NAMALWA (cell line): ENCODE measurements at regions not wholly inside any gene's neighbourhood (a gene's known extent, or its start where the extent isn't known, plus 50 kb on each side); places are given as distances from the start of the nearest gene placed in this dataset.

ENCODE experiments used
- DNase-seq: peaks from one replicate; pipeline ENCODE4 v3.0.0-alpha.2; 2015; ENCODE audit warnings: low spot score

DNA sequence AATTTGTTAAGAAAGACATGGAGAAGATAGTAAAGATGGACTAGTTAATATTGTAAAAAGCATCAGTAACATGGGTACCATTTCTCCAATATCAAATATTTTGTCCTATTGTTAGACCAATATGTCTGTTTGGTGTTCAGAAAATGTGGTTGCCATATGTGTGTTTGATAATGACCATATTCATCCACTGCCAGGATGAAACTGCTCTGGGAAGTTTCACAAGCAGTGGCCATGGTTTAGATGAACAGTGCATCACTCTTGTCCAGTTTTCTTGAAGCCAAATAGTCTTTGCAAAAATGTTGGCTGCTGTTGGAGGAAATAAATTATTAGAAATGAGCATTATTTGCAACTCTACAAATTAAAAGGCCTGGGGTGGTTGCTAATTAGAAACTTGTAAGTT, 333.8 kb downstream of the NUF2 start:
- DNase-seq: no peak

DNA sequence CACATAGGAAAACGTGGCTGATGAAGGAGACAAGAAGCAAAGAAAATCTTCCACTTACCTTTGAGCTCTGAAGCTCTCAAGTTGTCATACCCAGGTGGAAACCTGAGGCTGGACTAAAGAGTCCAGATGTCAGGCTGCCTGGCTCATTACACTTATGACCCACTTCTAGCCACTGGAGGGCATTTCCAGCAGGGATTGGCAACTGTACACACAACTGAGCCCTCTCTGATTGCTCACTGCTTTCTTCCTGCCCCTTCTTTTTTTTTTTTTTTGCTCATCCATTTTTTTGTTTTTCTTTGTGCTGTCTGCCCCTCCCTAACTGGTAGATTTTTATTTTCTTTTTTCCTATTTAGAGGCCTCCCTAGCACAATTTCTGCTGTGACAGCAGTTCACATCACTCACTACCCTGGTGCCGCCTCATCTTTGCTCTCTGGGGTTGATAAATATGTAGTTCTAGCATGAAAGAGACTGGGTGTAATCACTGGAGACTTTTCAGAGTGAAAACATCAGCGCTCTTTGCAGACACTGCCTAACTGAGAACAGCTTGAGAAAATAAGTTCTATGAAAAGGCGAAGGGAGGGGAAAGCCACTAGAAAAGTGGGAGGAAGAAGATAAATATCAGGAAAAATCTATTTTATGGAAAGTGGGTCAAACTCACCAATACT, 334.5 kb downstream of the NUF2 start:
- no peak for DNase-seq

DNA sequence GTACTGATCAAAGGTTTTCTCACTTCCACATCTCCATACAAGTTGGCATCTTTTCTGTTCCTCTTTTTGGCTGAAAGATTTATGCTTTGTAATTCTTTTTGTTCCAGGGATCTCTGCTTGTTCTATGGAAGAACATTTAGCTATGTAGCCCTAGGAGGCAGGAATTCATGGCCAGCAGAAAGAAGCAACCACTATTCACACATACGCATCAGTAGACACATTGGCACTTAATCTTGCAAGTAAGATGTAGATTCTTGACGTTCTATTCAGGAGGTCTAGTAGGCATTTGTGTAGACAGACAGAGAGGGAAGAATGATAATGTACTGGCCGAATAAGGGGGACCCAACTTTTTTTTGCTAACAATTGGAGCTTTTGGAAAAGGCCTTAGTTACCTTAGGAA, 336.0 kb downstream of the NUF2 start:
- DNase-seq: no peak

DNA sequence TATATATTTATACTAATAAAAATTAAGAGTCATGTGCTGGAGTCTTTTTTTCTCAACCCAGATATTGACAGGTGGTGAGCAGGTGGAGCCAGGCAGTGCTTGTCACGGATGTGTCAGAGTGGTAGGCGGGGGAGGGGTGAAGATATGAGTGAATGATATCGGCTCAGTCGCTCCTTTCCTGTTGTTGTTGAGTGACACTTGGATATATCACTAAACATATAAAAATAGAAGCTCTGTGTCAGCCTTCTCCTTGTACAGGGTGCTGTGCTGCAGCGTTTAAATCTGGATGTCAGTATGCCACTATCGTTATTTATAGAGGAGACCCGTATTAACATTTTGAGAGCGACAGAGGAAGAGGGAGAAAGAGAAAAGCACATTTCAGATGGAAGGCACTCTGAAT, 339.6 kb downstream of the NUF2 start:
- no peak for DNase-seq

DNA sequence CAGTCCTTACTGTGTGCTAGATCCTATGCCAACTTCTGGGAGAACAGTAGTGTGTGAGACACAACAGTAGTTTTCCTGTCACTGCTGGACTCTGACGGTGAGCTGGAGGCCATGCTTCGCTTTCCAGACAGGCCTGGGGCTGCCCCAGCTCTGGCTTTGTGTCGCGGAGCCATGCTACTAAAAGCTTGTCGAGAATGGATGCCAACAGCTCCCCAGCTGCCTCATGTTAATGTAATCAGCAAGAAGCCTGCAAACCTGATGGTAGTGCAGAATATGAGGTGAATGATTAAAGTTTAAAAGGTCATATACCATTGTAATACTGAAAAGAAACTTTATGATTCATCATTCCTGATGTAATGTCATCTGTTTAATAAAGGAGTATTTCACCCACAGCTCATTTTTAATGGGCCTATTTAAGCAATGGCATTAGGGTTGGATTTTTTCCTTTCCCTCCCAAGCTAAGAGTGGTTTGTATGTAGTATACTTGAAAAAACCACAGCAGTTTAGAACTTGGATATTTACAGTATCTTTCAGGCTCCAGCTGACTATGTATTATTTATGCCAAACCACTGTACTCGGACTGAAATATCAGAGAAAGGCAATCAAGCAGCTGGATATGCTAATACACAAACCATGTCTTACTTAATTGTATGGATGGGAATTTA, 343.0 kb downstream of the NUF2 start:
- no peak for DNase-seq

DNA sequence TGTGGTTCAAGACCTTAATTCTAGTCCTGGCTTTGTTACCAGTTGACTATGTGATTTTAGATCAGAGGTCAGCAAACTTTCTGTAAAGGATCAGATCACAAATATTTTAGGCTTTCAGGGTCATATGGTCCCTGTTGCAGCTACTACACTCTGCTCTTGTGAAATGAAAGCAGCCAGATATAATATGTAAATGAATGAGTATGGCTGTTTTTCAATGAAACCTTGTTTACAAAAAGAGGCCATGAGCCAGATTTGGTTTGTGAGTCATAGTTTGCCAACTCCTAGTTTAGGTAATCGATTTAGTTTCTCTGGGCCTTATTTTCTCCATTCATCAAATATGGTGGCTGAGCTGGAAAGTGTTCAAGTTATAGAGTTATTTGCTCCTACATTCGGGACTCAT, 346.7 kb downstream of the NUF2 start:
- no peak for DNase-seq

DNA sequence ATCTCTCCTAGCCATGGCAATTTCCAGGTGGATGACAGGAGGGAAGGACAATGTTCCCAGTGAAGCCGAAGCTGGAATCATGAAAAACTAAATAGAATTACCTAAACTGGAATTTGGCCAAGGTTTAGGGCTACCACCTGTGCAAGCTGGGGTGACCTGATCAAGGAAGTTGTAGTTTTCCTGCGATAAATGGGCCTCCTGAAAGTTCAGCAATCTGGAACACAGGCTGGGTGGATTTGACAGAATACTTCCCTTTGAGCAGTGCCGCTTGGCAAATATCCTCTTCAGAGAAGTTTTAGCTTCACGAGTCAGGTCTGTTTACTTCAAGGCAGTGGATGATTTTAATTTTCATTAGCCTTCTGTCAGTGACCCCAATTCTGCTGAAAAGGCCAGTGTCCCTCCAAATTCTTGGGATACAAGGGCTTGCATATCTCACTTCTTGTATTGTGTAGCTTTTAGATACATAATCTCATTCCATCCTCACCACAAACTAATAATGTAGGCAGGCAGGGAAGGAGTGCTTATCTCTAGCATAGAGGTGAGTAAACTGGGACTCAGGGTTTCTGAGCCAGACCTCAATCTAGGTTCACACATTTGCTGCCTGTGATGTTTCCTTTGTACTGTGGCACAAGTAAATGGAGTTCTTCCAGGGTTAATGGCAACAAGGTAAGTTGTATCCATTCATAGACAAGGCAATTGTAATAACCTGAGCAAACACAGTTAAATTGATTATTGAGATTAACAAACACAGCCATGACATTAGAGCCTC, 349.4 kb downstream of the NUF2 start:
- DNase-seq: no peak

DNA sequence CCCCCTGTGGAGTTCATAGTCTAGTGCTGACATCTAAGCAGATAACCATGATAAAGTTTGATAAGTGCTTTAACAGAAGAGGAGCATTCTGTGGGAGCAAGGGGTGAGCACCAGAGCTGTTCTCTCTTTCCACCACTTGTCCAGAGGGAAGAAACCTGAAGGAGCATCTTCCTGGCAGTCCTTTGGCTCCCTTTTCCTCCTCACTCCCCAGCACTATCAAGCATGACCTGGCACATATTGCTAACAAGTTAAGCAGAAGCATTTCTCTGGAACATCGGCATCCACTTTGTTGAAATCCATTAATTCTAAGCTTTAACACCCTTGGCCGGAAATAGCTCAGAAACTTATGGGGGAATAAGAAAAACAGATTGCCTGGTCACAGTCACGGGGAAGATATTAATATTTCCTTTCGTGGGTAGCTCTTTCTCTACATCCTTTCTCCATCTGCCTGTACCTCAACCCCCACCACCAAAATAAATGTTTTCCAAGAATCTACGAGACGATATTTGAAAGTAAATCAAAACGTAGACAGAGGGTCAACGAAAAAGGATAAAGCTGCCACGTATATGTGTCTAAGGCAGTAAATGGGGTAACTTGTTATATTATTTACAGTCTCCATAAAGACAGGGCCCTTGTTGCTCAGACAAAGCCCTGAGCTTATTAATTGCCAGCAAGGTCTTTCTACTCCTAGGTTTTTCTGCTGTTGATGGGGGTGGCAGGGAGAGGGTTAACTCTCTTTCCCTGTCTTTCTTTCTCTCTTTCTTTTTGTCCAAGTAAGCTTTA, 351.4 kb downstream of the NUF2 start:
- no peak for DNase-seq

DNA sequence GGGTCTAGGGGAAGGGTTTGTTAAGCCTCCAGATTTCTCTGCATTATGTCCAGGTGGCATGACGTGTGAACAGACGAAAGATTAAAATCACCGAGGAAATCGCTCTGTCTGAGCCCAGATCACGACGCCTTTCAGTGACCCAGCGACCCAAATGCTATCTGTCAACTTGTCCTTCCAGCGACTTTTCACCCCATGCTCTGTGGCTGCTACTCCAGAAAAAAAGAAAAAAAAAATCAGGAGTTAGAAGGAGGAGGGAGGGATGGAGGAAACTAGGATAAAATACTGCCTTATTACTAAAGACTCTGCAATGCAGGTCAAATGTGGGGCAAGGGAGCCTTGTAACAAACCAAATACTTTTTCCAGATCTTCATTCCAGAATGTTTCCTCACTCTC, 352.0 kb downstream of the NUF2 start:
- DNase-seq: no peak

DNA sequence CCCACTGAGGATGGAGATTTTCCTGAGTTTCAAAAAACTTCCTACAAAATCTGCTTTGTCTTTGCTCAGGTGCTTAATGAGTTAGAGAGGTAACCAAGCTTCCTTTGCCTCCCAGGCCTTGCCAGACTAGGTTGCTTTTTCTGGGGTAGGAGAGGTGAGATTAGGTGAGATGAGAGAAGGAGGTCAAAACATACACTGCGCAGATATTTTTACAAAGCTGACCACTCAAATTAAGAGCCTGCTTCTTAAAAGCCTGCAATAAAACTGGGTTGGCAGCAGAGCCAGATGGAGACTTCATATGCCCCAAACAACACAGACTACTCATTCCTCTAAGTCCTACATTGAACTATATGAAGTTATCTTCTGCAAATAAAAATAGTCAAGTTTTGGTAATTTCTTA, 352.5 kb downstream of the NUF2 start:
- no peak for DNase-seq

DNA sequence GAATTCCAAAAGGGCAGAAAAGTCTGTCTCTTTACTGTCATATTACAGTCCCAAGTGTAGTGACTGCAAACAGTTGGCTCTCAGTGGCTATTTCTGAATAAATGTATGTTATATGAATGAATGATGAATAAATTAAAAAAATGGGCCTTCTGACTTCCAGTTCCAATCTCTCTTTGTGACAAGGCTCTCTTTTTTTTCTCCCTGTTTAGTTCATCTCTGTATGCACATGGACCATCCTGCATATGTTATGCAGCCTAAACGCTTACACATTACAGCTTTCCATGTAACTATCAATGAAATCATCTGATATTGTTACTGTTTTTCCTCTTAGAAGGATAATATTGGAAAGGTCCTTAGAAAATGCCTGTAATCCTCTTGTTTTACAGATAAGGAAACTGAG, 363.0 kb downstream of the NUF2 start:
- no peak for DNase-seq

DNA sequence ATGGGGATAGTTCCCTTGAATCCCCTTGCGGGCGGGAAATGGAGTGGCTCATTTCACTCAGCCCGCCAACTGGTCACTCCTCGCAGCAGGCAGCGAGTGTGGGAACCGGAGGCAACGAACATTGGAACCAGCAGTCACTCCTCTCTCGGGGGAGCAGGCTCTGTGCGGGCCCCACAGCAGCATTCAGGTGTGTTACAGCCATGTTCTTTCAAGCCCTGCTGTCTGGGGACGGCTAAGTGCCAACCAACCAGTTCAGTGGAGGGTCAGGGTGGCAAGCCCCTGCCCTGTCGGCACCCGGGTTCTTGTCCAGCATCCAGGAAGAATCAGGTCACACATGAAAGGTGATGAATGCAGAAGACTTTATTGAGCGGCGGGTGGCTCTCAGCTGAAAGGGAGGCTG, 370.5 kb downstream of the NUF2 start:
- no peak for DNase-seq

DNA sequence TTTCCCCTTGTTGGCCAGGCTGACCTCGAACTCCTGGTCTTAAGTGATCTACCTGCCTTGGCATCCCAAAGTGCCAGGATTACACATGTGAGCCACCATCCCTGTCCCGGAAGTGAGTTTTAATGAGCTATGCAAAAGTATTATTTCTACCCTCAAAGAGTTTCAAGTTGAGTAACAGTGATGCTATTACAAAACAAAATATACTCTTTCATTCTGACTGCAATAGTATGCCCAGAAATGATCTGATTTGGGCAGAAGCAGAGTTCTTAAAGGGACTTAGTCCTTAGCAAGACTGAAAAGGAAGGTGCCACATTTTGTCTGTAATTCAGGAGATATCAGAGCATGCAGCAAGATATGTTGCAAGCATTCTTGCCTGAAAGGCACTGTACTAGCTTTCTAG, 375.4 kb downstream of the NUF2 start:
- DNase-seq: no peak

DNA sequence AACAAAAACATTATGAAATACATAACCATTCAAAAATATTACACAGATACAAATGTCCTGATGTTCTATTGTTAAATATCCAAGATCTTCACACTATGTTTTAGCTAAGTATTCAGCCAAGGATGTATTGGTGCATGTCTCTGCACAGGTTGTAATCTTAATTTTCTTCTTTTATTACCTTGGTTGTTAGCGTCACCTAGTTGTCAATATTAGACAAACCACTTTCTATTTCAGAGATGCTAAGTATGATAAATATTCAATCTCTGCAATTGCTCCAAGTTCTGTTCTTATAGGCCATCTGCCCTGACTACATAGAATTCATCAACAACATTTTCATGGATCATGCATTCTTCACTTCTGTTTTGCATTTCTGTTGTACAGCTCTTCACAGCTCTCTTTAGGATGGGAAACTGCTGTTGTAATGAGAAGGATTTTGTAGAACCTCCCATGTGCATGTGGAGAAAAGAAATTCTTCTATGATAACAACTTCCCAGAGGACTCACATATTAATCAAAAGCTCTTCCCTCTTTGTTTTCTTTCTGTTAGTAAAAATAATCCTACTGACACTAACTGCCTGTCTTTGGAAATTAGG, 380.1 kb downstream of the NUF2 start:
- no peak for DNase-seq

DNA sequence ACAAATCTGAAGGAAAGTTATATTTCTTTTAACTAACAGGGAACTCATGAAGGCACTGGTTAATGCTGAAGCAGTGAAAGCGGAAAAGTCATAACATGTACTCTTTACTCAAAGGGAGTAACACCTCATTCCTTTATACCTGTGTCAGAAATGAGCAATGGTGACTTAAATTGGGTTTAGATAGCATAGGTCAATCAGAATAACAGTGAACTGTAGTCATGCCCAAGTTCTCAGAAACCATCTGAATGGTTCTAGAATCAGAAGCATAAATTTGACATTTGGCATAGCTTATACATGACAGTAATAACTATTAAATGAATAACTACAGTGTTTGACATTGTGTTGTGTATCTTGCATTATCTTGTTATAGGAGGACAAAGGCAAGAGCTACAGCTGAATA, 382.0 kb downstream of the NUF2 start:
- DNase-seq: no peak

DNA sequence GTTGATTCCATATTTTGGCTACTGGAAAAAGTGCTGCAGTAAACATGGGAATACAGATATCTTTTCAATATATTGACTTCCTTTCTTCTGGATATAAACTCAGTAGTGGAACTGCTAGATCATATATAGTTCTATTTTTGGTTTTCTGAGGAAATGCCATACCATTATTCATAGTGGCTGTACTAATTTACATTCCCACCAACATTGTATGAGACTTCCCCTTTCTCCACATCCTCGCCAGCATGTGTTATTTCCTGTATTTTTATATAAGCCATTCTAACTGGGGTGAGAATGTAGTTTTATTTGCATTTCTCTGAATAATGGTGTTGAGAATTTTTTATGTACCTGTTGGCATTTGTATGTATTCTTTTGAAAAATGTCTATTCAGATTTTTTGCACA, 385.2 kb downstream of the NUF2 start:
- DNase-seq: no peak

DNA sequence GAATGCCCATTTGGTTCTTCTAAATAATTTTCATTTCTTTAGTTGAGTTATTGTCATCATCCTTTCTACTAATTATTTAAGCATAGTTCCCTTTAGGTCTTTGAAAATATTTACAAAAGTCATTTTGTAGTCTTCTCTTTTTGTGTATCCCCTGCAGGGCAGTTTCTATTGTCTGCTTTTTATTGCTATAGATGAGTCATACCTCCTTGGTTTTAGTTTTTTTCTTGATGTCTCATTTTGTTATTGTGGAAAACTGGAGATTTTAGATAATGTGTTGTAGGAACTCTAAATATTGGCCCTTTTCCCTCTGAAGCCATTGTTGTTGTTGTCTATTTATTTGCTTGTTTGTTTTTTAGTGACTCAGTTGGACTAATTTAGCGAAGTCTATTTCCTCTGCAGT, 387.9 kb downstream of the NUF2 start:
- DNase-seq: no peak

DNA sequence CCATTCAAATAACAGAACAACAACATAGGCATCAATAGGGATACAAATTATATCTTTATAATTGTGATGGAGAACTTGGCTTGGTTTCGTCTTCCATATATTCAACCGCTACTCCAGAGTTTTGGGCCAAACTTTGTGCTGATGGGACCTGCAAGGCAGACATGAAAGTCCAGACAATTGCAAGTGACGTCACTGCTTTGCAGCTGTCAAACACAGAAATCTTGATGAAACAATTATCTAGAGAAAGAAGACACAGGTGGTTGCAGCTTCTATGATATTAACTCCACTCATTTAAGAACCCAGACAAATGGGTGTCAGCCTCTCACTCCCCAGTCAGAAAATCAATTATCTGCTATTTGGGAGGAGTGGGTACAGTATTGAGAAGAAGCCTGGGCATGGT, 390.6 kb downstream of the NUF2 start:
- DNase-seq: no peak

DNA sequence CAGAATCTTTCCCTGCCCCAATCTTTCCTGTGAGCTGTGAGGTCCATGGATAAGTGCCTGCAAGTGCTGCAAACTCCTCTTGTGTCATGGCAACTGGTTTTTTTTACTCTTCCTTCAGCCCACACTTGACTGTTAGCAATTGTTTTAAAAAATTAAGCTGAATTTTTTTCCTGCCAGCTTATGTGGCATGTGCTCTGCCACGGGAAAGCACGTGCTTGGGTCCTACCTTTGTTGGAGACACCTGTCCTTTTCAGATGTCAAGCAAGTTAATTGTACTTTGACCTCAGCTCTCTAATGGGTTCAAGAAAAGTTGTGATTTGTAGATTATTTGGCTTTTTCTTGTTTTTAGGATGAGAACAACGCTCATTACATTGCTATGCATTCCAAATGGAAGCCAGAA, 398.5 kb downstream of the NUF2 start:
- DNase-seq: no peak

DNA sequence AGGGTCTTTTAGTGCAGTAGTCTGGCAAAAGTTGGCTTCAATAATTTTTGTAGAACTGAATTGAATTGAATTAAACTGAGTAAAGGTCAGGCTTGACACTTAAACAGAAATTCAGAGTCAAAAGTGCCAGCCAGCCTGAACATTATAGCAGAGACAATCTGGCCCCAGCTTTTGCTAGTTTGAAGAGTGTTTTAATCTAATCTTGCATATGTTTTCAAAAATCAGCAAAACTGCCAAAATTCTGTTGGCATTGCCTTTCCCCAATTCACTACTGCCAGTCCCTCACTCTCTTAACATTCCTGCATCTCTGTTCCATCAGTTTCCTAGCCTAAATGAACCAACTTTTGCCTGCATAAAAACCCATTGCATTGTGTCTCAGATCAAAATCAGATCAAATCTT, 403.8 kb downstream of the NUF2 start:
- DNase-seq: no peak

DNA sequence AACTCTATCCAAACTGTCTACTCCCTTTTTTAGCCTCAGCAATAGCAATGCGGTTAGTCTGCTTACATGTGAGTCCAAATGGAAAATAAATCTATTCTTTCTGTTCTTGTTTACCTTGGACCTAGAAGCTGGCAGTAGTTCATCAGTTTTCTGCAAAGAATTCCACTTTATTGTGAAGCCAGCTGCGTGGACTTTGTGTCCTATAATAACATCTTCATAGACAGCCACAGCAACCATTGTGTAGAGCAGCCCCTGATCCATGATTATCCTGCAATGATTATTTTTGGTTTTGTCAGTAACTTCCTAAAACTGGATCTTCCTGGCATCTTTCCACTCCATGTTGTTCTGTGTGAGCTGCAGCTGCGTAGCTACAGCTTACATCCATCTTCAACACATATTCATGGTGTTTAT, 408.7 kb downstream of the NUF2 start:
- DNase-seq: no peak

DNA sequence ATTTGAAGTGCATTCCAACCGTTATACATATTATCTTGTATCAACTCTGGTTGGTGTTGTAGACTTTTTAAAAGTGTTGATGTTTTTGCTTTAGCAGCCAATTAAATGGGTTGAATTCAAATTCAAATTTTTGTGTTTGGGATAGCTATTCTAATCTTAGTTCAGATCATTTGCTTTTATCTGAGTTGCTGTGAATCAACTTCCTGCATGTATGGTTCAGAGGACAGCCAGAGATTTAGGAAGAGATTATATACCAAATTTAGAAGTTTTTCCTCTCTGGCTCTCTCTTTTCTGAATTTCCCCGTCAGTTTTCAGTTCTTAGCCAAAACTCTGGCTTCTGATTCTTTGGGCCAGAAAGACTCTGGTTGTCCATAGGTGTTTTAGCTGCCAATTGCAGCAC, 415.5 kb downstream of the NUF2 start:
- no peak for DNase-seq
